ENCODE measurements at regions not wholly inside any gene's neighbourhood (a gene's known extent, or its start where the extent isn't known, plus 50 kb on each side); places are given as distances from the start of the nearest gene placed in this dataset.

- no peak overlapping the region for H3K27ac ChIP-seq
- H3K4me1 ChIP-seq (ENCODE audit: low read depth), result no peaks in the 10 kb centered on the region
- H3K27me3 ChIP-seq, result no peaks in the 10 kb centered on the region
- no peak overlapping the region for H3K4me3 ChIP-seq
- H3K36me3 ChIP-seq, result no peaks in the 10 kb centered on the region
- H3K9me3 ChIP-seq (ENCODE audit: low read depth), result no peaks in the 10 kb centered on the region
- no peak for TF ChIP-seq CTCF (IDR thresholded peaks at IDR 0.05; ENCODE audit: low read depth, low read length)
- peak in 1 of 2 donors; percentile 63 for DNase-seq (ENCODE audit: low read depth in 1 of 2, low spot score in 1 of 2)
Observed at GRCh38 chr6:2396846-2397630, 151.6 kb upstream of the GMDS start.

GRCh38 chr6:2396042-2396657 is 150.7 kb upstream of the GMDS start:
- Histone ChIP-seq H3K36me3 (no peaks in the 10 kb centered on the region), H3K9me3 (ENCODE audit: low read depth) (no peaks in the 10 kb centered on the region), H3K27me3 (no peaks in the 10 kb centered on the region), H3K4me1 (ENCODE audit: low read depth) (no peaks in the 10 kb centered on the region), H3K4me3 (no peak overlapping the region), H3K27ac (no peak overlapping the region)
- TF ChIP-seq CTCF (IDR thresholded peaks at IDR 0.05; ENCODE audit: low read depth, low read length), result no peak
- DNase-seq (ENCODE audit: low read depth in 1 of 2, low spot score in 1 of 2), result no peak

- H3K27me3 ChIP-seq, result no peaks in the 10 kb centered on the region
- no peak for TF ChIP-seq CTCF (IDR thresholded peaks at IDR 0.05; ENCODE audit: low read depth, low read length)
- H3K9me3 ChIP-seq (ENCODE audit: low read depth), result no peaks in the 10 kb centered on the region
- H3K36me3 ChIP-seq, result no peaks in the 10 kb centered on the region
- no peaks in the 10 kb centered on the region for H3K4me1 ChIP-seq (ENCODE audit: low read depth)
- no peak for DNase-seq (ENCODE audit: low read depth in 1 of 2, low spot score in 1 of 2)
- no peak overlapping the region for H3K27ac ChIP-seq
- no peak overlapping the region for H3K4me3 ChIP-seq
Observed at GRCh38 chr6:2388554-2389324, 143.3 kb upstream of the GMDS start.

GRCh38 chr6:2387445-2387844 is 142.0 kb upstream of the GMDS start:
- H3K27ac ChIP-seq, result no peak overlapping the region
- H3K27me3 ChIP-seq, result no peaks in the 10 kb centered on the region
- no peaks in the 10 kb centered on the region for H3K4me1 ChIP-seq (ENCODE audit: low read depth)
- no peak for DNase-seq (ENCODE audit: low read depth in 1 of 2, low spot score in 1 of 2)
- H3K36me3 ChIP-seq, result no peaks in the 10 kb centered on the region
- H3K4me3 ChIP-seq, result no peak overlapping the region
- no peaks in the 10 kb centered on the region for H3K9me3 ChIP-seq (ENCODE audit: low read depth)
- no peak for TF ChIP-seq CTCF (IDR thresholded peaks at IDR 0.05; ENCODE audit: low read depth, low read length)

- DNase-seq (ENCODE audit: low read depth in 1 of 2, low spot score in 1 of 2), result no peak
- TF ChIP-seq CTCF (IDR thresholded peaks at IDR 0.05; ENCODE audit: low read depth, low read length), result no peak
- Histone ChIP-seq H3K27me3 (no peaks in the 10 kb centered on the region), H3K36me3 (no peaks in the 10 kb centered on the region), H3K4me1 (ENCODE audit: low read depth) (no peaks in the 10 kb centered on the region), H3K27ac (no peak overlapping the region), H3K4me3 (no peak overlapping the region), H3K9me3 (ENCODE audit: low read depth) (no peaks in the 10 kb centered on the region)
Observed at GRCh38 chr6:2385471-2385983, 140.1 kb upstream of the GMDS start.

All from cardiac muscle cell (in vitro differentiated cells and primary cell).